ENCODE measurements at regions not wholly inside any gene's neighbourhood (a gene's known extent, or its start where the extent isn't known, plus 50 kb on each side); places are given as distances from the start of the nearest gene placed in this dataset.

DNA sequence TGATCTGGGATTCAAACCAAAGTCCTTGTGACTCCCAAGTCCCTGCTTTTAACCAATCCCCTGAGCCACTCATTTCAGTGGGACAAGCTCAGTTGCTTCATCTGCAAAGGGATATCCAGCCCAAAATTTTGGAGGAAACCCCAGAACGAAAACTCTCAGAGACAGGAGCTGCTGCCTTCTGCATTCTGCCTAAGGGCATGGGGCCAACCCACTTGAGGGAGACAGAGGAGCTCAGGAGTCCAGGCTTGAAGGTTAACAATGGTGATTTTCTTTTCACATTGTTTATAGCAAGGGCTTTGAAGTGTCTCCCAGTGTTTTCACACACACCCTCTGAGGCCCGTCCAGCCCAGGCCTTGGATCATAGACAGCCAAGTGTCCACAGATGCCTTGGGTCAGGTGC is 148.1 kb upstream of the CTTNBP2NL start:
- no peak overlapping the region for H3K4me3 ChIP-seq (ENCODE audit: low read depth, low read length)
- DNase-seq (ENCODE audit: low read depth) = no peak
- TF ChIP-seq POLR2A (IDR thresholded peaks at IDR 0.05; ENCODE audit: extremely low read depth, insufficient read length) (no peak), MYC (IDR thresholded peaks at IDR 0.05; ENCODE audit: low read depth, low read length) (no peak)
- TF ChIP-seq, protein P1, sequence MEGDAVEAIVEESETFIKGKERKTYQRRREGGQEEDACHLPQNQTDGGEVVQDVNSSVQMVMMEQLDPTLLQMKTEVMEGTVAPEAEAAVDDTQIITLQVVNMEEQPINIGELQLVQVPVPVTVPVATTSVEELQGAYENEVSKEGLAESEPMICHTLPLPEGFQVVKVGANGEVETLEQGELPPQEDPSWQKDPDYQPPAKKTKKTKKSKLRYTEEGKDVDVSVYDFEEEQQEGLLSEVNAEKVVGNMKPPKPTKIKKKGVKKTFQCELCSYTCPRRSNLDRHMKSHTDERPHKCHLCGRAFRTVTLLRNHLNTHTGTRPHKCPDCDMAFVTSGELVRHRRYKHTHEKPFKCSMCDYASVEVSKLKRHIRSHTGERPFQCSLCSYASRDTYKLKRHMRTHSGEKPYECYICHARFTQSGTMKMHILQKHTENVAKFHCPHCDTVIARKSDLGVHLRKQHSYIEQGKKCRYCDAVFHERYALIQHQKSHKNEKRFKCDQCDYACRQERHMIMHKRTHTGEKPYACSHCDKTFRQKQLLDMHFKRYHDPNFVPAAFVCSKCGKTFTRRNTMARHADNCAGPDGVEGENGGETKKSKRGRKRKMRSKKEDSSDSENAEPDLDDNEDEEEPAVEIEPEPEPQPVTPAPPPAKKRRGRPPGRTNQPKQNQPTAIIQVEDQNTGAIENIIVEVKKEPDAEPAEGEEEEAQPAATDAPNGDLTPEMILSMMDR (IDR thresholded peaks at IDR 0.05; ENCODE audit: low read depth, low read length) = no peak
- TF ChIP-seq, protein P2, sequence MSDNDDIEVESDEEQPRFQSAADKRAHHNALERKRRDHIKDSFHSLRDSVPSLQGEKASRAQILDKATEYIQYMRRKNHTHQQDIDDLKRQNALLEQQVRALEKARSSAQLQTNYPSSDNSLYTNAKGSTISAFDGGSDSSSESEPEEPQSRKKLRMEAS (IDR thresholded peaks at IDR 0.05; ENCODE audit: low read depth, low read length) = no peak

DNA sequence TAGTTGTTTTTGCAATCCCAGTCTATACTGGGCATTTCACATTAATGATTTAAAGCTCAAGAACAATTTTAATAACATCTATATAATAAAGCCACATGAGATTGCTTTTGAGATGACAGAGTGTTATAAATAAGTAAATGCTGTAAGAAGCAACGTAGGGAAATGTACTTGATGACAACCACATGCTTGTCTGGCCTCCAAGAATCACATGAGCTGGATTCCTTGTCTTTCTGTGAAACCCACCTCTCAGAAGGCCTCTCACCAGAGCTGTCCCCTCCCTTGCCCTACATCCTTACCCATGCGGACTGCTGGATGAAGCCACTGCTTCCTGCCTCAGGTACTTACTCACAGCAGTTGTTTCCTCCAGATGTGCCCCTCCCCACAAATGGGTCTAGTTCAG is 145.1 kb upstream of the CTTNBP2NL start:
- no peak for TF ChIP-seq MYC (IDR thresholded peaks at IDR 0.05; ENCODE audit: low read depth, low read length)
- no peak for TF ChIP-seq POLR2A (IDR thresholded peaks at IDR 0.05; ENCODE audit: extremely low read depth, insufficient read length)
- TF ChIP-seq, protein P1 (IDR thresholded peaks at IDR 0.05; ENCODE audit: low read depth, low read length) = no peak
- no peak overlapping the region for H3K4me3 ChIP-seq (ENCODE audit: low read depth, low read length)
- no peak for DNase-seq (ENCODE audit: low read depth)

DNA sequence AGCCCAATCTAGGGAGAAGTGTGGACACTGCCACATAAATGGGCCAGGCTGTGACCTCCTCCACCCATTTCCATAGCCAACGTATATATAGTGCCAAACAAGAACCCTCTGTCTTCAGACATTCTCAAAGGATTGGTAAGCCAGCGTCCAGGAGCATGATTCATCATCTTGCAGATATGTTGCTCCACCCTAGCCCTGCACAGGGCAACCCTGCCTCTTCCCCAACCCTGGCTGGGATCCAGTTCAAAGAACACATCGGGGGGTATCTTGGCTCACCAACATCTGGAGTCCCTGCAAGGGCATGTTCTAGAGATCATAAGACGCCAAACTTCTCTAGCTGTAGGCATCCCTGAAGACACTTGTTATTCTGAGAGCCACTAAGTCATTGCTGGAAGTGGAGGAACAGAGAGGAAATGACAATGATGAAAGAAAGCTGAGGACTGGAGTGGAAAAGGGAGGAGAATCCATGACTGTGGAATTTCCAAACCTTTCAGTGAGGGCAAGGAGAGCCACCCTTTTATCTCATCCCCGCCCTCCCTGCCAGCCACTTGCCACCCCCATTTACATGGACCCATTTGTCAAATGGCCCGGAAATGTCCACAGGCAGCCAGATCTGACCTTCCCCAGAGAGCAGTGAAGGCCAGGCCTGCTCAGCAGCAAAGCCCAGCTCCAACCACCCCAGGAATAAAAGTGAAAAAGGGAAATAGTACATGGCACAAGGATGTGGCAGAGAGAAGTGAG is 144.1 kb upstream of the CTTNBP2NL start:
- TF ChIP-seq MYC (IDR thresholded peaks at IDR 0.05; ENCODE audit: low read depth, low read length) = no peak
- no peak for TF ChIP-seq POLR2A (IDR thresholded peaks at IDR 0.05; ENCODE audit: extremely low read depth, insufficient read length)
- TF ChIP-seq, protein P2 (IDR thresholded peaks at IDR 0.05; ENCODE audit: low read depth, low read length) = no peak
- TF ChIP-seq, protein P1 (IDR thresholded peaks at IDR 0.05; ENCODE audit: low read depth, low read length) = no peak
- DNase-seq (ENCODE audit: low read depth) = no peak

DNA sequence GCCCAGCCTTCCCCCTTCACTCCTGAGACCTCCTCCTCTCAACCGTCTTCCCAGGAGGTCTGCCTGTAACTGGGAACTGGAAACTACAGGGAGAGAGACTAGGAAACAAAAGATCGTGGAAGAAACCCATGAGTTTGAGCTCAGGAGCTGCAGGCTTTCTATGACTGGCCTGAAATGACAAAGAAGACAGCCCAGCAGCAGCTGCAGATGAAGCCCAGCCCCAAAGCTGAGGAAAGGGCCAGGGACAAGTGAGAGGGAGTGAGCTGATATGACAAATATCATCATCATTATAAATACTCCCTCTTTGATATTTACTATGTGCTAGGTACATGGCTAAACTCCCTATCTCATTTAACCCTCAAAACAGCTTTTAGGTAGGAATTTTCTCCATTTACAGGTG is 142.6 kb upstream of the CTTNBP2NL start:
- no peak for DNase-seq (ENCODE audit: low read depth)
- TF ChIP-seq, protein P2 (IDR thresholded peaks at IDR 0.05; ENCODE audit: low read depth, low read length) = no peak
- TF ChIP-seq POLR2A (IDR thresholded peaks at IDR 0.05; ENCODE audit: extremely low read depth, insufficient read length) (no peak), MYC (IDR thresholded peaks at IDR 0.05; ENCODE audit: low read depth, low read length) (no peak)
- TF ChIP-seq, protein P1 (IDR thresholded peaks at IDR 0.05; ENCODE audit: low read depth, low read length) = no peak
- H3K4me3 ChIP-seq (ENCODE audit: low read depth, low read length) = no peak overlapping the region

More for the DNA sequence above, 144.1 kb upstream of the CTTNBP2NL start:
- no peak overlapping the region for H3K4me3 ChIP-seq (ENCODE audit: low read depth, low read length)

DNA sequence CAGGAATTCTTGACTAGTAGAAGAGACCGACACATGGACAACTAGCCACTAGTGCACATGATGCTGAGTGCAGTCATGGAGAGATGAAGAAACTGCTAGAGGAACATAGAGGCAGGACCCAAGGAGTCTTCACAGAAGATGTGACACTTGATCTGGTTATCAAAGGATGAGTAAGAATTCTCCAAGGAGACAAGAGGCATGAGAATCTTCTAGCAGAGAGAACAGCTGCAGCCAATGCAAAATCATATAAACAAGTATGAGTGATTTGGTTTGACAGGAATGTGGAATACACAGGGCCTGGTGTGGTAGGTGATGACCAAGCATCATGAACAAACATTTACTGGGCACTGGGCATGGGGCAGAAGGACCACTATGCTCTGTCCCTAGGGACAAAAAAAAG is 140.9 kb upstream of the CTTNBP2NL start:
- TF ChIP-seq MYC (IDR thresholded peaks at IDR 0.05; ENCODE audit: low read depth, low read length) (no peak), POLR2A (IDR thresholded peaks at IDR 0.05; ENCODE audit: extremely low read depth, insufficient read length) (no peak)
- TF ChIP-seq, protein P1 (IDR thresholded peaks at IDR 0.05; ENCODE audit: low read depth, low read length) = no peak
- TF ChIP-seq, protein P2 (IDR thresholded peaks at IDR 0.05; ENCODE audit: low read depth, low read length) = no peak
- no peak overlapping the region for H3K4me3 ChIP-seq (ENCODE audit: low read depth, low read length)
- DNase-seq (ENCODE audit: low read depth) = no peak
